Colonic mucosa (tissue), 4 donors: ENCODE measurements at regions not wholly inside any gene's neighbourhood (a gene's known extent, or its start where the extent isn't known, plus 50 kb on each side); places are given as distances from the start of the nearest gene placed in this dataset.
"Not testable (repeated sequence)": the region's sequence is repeated elsewhere in the genome, so short reads cannot be mapped to it uniquely, and the experiment has no call there.

ENCODE experiments used
- DNase-seq: peaks from one replicate; pipeline ENCODE4 v3.0.0-alpha.2; 2020
- H3K27ac ChIP-seq: fragments of 200-600 bp; one replicate; pipeline ENCODE4 v1.8.0; 2021
- H3K27me3 ChIP-seq: fragments of 200-600 bp; one replicate; pipeline ENCODE4 v1.8.0; 2021
- H3K36me3 ChIP-seq: fragments of 200-600 bp; one replicate; pipeline ENCODE4 v1.8.0; 2021
- H3K4me1 ChIP-seq: fragments of 200-600 bp; one replicate; pipeline ENCODE4 v1.8.0; 2021; ENCODE audit warnings: mild to moderate bottlenecking
- H3K4me3 ChIP-seq: fragments of 200-600 bp; one replicate; pipeline ENCODE4 v1.8.0; 2021
- H3K9ac ChIP-seq, 2 donors: one replicate each; pipeline ENCODE4 v1.7.0; 2013; ENCODE audit warnings: control low read depth in 2 of 2, low read depth in 2 of 2, low read length in 2 of 2
- H3K9me3 ChIP-seq: fragments of 200-600 bp; one replicate; pipeline ENCODE4 v1.8.0; 2021
- CTCF ChIP-seq: fragments of 200-600 bp; IDR thresholded peaks from one replicate; pipeline ENCODE4 v1.8.0; 2022; ENCODE audit warnings: antibody characterized with exemption, mild to moderate bottlenecking
- intact Hi-C: fragments of 100-400 bp; cut with DNase I; formaldehyde crosslinking; loops from one replicate; pipeline ENCODE4 v1.14.1; 2022
- donor health status: healthy.
- donor health status: DM: no; HTN: no; CAD: no.
- donor health status: DM: no; HTN: no; CAD: no.

- H3K4me3 ChIP-seq: no peak overlapping the region
- intact Hi-C loops: no loop called here
- no peaks in the 10 kb centered on the region for H3K36me3 ChIP-seq
- no peak for TF ChIP-seq CTCF
- no peak for DNase-seq
- no peaks in the 10 kb centered on the region for H3K4me1 ChIP-seq
- H3K27me3 ChIP-seq: no peaks in the 10 kb centered on the region
- no peak overlapping the region for H3K9ac ChIP-seq
- no peak overlapping the region for H3K27ac ChIP-seq
- no peaks in the 10 kb centered on the region for H3K9me3 ChIP-seq
Measured at GRCh38 chr12:30533558-30534265, 162.0 kb downstream of the IPO8 start.

- H3K27ac ChIP-seq: no peak overlapping the region
- no peaks in the 10 kb centered on the region for H3K36me3 ChIP-seq
Measured at GRCh38 chr12:30531731-30532678, 163.7 kb downstream of the IPO8 start.

GRCh38 chr12:30529489-30530269 is 166.0 kb downstream of the IPO8 start:
- Histone ChIP-seq H3K36me3 (no peaks in the 10 kb centered on the region), H3K4me3 (no peak overlapping the region), H3K27ac (no peak overlapping the region), H3K27me3 (no peaks in the 10 kb centered on the region), H3K9ac (no peak overlapping the region), H3K4me1 (no peaks in the 10 kb centered on the region), H3K9me3 (no peaks in the 10 kb centered on the region)
- no peak for TF ChIP-seq CTCF
- intact Hi-C loops: no loop called here
- DNase-seq: no peak

More at GRCh38 chr12:30531731-30532678, 163.7 kb downstream of the IPO8 start:
- intact Hi-C loops: no loop called here
- Histone ChIP-seq H3K4me3 (no peak overlapping the region), H3K9me3 (no peaks in the 10 kb centered on the region), H3K4me1 (no peaks in the 10 kb centered on the region), H3K9ac (no peak overlapping the region), H3K27me3 (no peaks in the 10 kb centered on the region)
- DNase-seq: no peak
- no peak for TF ChIP-seq CTCF

GRCh38 chr12:30525171-30525570 is 170.5 kb downstream of the IPO8 start:
- H3K27ac ChIP-seq: no peak overlapping the region
- DNase-seq: no peak
- TF ChIP-seq CTCF: no peak
- H3K9ac ChIP-seq: no peak overlapping the region
- H3K4me3 ChIP-seq: no peak overlapping the region
- H3K4me1 ChIP-seq: no peaks in the 10 kb centered on the region
- intact Hi-C loops: no loop called here
- H3K36me3 ChIP-seq: no peaks in the 10 kb centered on the region
- no peaks in the 10 kb centered on the region for H3K27me3 ChIP-seq
- no peaks in the 10 kb centered on the region for H3K9me3 ChIP-seq

DNA sequence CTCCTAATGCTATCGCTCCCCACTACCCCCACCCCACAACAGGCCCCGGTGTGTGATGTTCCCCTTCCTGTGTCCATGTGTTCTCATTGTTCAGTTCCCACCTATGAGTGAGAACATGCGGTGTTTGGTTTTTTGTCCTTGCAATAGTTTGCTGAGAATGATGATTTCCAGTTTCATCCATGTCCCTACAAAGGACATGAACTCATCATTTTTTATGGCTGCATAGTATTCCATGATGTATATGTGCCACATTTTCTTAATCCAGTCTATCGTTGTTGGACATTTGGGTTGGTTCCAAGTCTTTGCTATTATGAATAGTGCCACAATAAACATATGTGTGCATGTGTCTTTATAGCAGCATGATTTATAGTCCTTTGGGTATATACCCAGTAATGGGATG is 175.4 kb downstream of the IPO8 start:
- intact Hi-C loops: not testable (repeated sequence)

More for the DNA sequence above, 175.4 kb downstream of the IPO8 start:
- not testable (repeated sequence) for DNase-seq, H3K9ac ChIP-seq, H3K27ac ChIP-seq, H3K9me3 ChIP-seq, H3K36me3 ChIP-seq, H3K27me3 ChIP-seq, H3K4me3 ChIP-seq, H3K4me1 ChIP-seq
